OCI-LY3 (cell line): ENCODE measurements at regions not wholly inside any gene's neighbourhood (a gene's known extent, or its start where the extent isn't known, plus 50 kb on each side); places are given as distances from the start of the nearest gene placed in this dataset.

Experiments
- CTCF ChIP-seq: fragments of 200-600, 300-600 bp; sonication (generic); IDR thresholded peaks from 2 replicates; pipeline ENCODE4 v1.5.1; 2014; ENCODE audit warnings: antibody characterized with exemption, low read length, low read depth
- EZH2phosphoT487 ChIP-seq: fragments of 200-600 bp; shearing (Covaris generic); IDR thresholded peaks from 2 replicates; pipeline ENCODE4 v1.6.1; 2018; ENCODE audit warnings: antibody characterized with exemption, mixed run types, low read depth

- TF ChIP-seq EZH2phosphoT487 (no peak), CTCF (no peak)
Observed at GRCh38 chr6:166849749-166850183, 106.6 kb downstream of the RNASET2 start.
